ENCODE measurements at regions not wholly inside any gene's neighbourhood (a gene's known extent, or its start where the extent isn't known, plus 50 kb on each side); places are given as distances from the start of the nearest gene placed in this dataset.

DNA sequence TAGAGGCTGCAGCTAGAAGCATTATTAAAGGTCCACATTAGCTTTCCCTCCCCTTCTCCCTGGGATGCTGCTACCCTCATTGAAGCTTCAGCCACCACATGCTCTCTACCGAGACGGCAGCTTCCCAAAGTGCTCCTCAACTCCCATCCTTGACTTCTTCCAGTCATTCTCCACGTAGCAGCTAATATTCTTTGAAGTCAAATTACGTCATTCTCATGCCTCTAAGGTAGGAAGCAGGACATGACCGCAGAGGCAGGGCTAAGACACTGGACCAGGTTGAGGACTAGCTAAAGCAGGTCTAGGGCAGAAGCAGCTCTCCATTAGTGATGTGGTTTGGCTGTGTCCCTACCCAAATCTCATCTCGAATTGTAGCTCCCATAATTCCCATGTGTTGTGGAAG, 128.3 kb downstream of the SHOX start:
- Histone ChIP-seq H4K20me1 (ENCODE audit: control insufficient read depth, insufficient read depth, low read length, poor library complexity, severe bottlenecking) (no peaks in the 10 kb centered on the region), H2AFZ (ENCODE audit: insufficient read depth, low read depth, low read length, poor library complexity, severe bottlenecking) (no peak overlapping the region), H3K4me1 (ENCODE audit: control insufficient read depth in 2 of 2, insufficient read depth in 2 of 2, low read length in 2 of 2) (no peaks in the 10 kb centered on the region), H3K4me2 (replicated peaks; ENCODE audit: low read depth, low read length, poor library complexity, severe bottlenecking) (no peak overlapping the region), H3K9ac (ENCODE audit: low read length) (no peak overlapping the region), H3K4me3 (ENCODE audit: control extremely low read depth in 1 of 5, extremely low read depth in 1 of 5, insufficient read depth in 1 of 5, low read depth in 2 of 5, low read length in 4 of 5) (no peak overlapping the region), H3K27me3 (replicated peaks in 1 of 4; ENCODE audit: control extremely low read depth in 1 of 4, control insufficient read depth in 3 of 4, insufficient read depth in 4 of 4, low read length in 3 of 4) (no peaks in the 10 kb centered on the region), H3K27ac (ENCODE audit: low read length in 2 of 2) (no peak overlapping the region), H3K9me3 (ENCODE audit: control extremely low read depth in 1 of 3, control insufficient read depth in 2 of 3, insufficient read depth in 1 of 3, low read length in 2 of 3) (peaks cover 0 to 1% (median 0%) of the 10 kb centered on the region in 3 donors), H3K36me3 (replicated peaks in 1 of 2; ENCODE audit: control extremely low read depth in 1 of 2, control insufficient read depth in 1 of 2, extremely low read depth in 1 of 2, insufficient read depth in 2 of 2, low read length in 1 of 2) (no peaks in the 10 kb centered on the region), H3K79me2 (ENCODE audit: control insufficient read depth, insufficient read depth, low read length) (no peaks in the 10 kb centered on the region)
- ChIA-PET POLR2A (no interaction called here), CTCF (no interaction called here)
- Mint-ChIP-seq H3K27me3 (no peaks in the 10 kb centered on the region), H3K9me3 (ENCODE audit: insufficient read depth) (peaks cover 6% of the 10 kb centered on the region), H3K4me3 (no peak overlapping the region), H3K4me1 (no peaks in the 10 kb centered on the region), H3K27ac (no peak overlapping the region)
- TF ChIP-seq, protein P1, sequence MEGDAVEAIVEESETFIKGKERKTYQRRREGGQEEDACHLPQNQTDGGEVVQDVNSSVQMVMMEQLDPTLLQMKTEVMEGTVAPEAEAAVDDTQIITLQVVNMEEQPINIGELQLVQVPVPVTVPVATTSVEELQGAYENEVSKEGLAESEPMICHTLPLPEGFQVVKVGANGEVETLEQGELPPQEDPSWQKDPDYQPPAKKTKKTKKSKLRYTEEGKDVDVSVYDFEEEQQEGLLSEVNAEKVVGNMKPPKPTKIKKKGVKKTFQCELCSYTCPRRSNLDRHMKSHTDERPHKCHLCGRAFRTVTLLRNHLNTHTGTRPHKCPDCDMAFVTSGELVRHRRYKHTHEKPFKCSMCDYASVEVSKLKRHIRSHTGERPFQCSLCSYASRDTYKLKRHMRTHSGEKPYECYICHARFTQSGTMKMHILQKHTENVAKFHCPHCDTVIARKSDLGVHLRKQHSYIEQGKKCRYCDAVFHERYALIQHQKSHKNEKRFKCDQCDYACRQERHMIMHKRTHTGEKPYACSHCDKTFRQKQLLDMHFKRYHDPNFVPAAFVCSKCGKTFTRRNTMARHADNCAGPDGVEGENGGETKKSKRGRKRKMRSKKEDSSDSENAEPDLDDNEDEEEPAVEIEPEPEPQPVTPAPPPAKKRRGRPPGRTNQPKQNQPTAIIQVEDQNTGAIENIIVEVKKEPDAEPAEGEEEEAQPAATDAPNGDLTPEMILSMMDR (IDR thresholded peaks at IDR 0.05), result no peak
- no peak for TF ChIP-seq EZH2 (IDR thresholded peaks at IDR 0.05; ENCODE audit: borderline replicate concordance, insufficient read depth, low read depth, low read length, poor library complexity, severe bottlenecking)
- ATAC-seq (ENCODE audit: low read depth) (no peak), DNase-seq (no peak)
- intact Hi-C loops (cut with micrococcal nuclease), result no loop called here
- WGBS (ENCODE audit: insufficient coverage), result 82% methylated on average over 3 of the region's 6 CpGs

DNA sequence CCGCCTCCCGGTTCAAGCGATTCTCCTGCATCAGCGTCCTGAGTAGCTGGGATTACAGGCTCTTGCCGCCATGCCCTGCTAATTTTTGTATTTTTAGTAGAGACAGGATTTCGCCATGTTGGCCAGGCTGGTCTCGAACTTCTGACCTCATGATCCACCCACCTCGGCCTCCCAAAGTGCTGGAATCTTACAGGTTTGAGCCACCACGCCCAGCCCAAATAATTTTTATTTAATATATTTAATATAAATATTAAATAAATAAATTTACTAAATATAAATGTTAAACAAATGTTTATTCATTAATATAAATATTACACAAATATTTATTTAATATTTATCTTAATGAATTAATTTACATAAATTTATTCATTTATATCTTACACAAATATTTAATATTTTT, 120.2 kb downstream of the SHOX start:
- peaks cover 0 to 11% (median 0%) of the 10 kb centered on the region in 3 donors for H3K9me3 ChIP-seq (ENCODE audit: control extremely low read depth in 1 of 3, control insufficient read depth in 2 of 3, insufficient read depth in 1 of 3, low read length in 2 of 3)
- no peaks in the 10 kb centered on the region for H3K36me3 ChIP-seq (replicated peaks in 1 of 2; ENCODE audit: control extremely low read depth in 1 of 2, control insufficient read depth in 1 of 2, extremely low read depth in 1 of 2, insufficient read depth in 2 of 2, low read length in 1 of 2)
- Mint-ChIP-seq H3K4me3 (no peak overlapping the region), H3K4me1 (no peaks in the 10 kb centered on the region), H3K27me3 (no peaks in the 10 kb centered on the region), H3K27ac (no peak overlapping the region), H3K9me3 (ENCODE audit: insufficient read depth) (no peaks in the 10 kb centered on the region)
- no CpG with 5 or more reads among the region's 9 CpGs for WGBS (ENCODE audit: insufficient coverage)
- TF ChIP-seq, protein P1 (IDR thresholded peaks at IDR 0.05), result no peak
- TF ChIP-seq EZH2 (IDR thresholded peaks at IDR 0.05; ENCODE audit: borderline replicate concordance, insufficient read depth, low read depth, low read length, poor library complexity, severe bottlenecking), result no peak
- H2AFZ ChIP-seq (ENCODE audit: insufficient read depth, low read depth, low read length, poor library complexity, severe bottlenecking), result no peak overlapping the region
- ATAC-seq (ENCODE audit: low read depth), result no peak
- no peaks in the 10 kb centered on the region for H3K27me3 ChIP-seq (replicated peaks in 1 of 4; ENCODE audit: control extremely low read depth in 1 of 4, control insufficient read depth in 3 of 4, insufficient read depth in 4 of 4, low read length in 3 of 4)
- no peaks in the 10 kb centered on the region for H3K4me1 ChIP-seq (ENCODE audit: control insufficient read depth in 2 of 2, insufficient read depth in 2 of 2, low read length in 2 of 2)
- intact Hi-C loops (cut with micrococcal nuclease), result no loop called here
- DNase-seq, result no peak
- H3K9ac ChIP-seq (ENCODE audit: low read length), result no peak overlapping the region
- no peak overlapping the region for H3K4me2 ChIP-seq (replicated peaks; ENCODE audit: low read depth, low read length, poor library complexity, severe bottlenecking)
- H3K4me3 ChIP-seq (ENCODE audit: control extremely low read depth in 1 of 5, extremely low read depth in 1 of 5, insufficient read depth in 1 of 5, low read depth in 2 of 5, low read length in 4 of 5), result no peak overlapping the region
- CTCF ChIA-PET, result no interaction called here
- H3K27ac ChIP-seq (ENCODE audit: low read length in 2 of 2), result no peak overlapping the region
- no peaks in the 10 kb centered on the region for H4K20me1 ChIP-seq (ENCODE audit: control insufficient read depth, insufficient read depth, low read length, poor library complexity, severe bottlenecking)
- H3K79me2 ChIP-seq (ENCODE audit: control insufficient read depth, insufficient read depth, low read length), result no peaks in the 10 kb centered on the region
- POLR2A ChIA-PET, result no interaction called here
